NCI-H82 treated with DMSO at 0.1 percent for 48 hours (cell line): ENCODE measurements at regions not wholly inside any gene's neighbourhood (a gene's known extent, or its start where the extent isn't known, plus 50 kb on each side); places are given as distances from the start of the nearest gene placed in this dataset.
A peak's percentile ranks its signal among the peaks of the same experiment; 100 is the strongest.

Source experiments
- DNase-seq: peaks from one replicate; lab custom pipeline; 2025; ENCODE audit not compliant: unreplicated experiment; lab: John Stamatoyannopoulos, UW

DNA sequence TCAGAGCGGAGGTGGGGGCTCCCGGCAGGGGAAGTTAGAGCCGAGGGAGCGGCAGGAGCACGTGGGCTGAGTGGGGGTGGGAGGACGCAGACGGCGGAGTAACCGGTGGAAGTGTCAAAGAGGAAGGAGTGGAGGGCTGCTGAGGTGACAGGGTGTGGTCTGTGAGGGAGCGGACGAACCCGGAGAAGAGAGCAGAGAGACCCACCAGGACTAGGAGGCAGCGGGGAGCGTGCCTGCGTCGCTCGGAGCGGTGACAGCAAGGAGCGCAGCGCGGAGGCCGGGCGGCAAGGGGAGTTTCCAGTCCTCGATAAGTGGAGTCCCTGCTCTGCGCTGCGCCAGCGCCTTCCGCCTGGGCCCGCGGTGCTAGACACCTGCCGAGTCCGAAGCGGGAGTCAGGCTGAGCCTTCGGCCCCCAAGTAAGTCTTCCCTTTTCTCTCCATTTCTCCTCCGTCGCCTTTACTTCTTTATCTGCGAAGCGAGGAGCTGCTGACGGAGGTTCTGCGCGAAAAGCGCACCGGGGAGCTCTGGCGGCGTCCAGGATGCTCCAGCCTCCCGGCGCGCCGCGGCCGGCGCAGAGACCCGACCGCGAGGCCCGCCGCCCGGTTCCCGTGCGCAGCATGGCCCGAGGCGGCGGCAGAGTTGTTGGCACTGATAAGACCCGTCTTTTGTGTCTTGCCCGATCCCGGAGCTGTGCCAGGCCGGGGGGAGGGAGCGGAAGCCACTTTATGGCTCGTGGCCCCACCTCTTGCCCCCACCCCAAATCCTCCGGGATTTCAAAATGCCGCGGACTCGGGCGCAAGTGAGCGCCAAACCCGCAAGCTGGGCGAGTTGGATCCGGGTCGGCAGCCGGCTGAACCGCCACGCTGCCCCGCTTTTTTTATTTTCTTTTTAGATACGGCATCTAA is 533.0 kb upstream of the SEMA6D start:
- peak; percentile 75 for DNase-seq

DNA sequence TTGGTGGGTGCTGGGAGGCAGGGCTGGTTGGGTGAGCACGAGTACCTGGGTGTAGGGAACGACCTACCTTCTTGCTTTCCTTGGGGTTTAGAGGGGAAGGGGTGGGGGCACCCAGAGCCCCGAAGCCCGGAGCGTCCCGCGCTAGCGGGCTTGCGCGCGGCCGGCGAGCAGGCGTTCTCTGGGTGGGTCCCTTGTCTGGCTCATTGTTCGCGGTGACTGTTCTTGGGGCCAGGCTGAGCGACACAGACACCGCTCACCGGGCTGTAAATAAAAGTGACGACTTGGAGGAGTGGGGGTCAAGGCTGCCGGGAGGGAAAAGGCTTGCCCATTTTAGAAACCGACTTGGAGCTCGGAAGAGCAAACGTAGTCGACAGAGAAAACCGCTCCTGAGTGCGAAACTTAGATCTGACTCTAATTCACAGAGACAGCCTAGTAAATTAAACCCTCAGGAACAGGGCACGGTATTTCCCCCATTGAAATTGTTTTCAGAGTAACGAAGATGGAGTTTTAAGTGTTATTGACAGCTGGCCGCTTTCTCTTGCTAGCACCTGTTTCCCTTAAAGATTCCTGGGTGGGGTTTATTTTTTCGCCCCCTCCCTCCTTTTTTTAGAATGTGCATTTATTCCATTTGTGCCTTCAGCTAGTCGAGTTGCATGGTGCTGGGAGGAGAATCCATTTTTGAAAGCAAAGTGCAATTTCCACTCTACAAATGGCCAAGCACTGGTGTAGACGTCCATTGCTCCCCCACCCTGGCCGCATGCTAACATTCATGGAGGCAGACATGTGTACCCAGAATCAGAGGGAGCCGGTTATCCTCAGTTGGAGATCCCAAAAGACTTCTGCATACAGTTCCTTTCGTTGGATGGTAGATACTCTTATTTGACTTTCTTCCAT is 532.1 kb upstream of the SEMA6D start:
- DNase-seq, result peak; percentile 73

DNA sequence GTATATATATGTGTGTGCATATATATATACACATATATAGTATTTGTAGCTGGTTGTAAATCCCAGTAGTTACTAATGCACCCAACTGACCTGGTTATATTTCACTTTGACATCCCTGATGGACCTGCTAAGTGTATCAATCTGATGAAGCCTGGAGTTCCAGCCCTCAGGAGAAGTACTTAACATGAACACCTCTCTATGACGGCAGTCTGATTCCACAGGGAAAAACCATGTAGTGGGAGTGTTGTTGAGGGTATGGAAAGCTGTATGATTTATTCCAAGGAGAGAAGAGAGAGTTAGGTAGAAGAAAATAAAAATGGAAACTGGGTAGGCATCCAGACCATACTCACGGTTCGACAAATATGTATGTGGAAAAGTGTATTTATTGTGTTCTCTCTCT is 531.2 kb upstream of the SEMA6D start:
- DNase-seq, result peak; percentile 59

DNA sequence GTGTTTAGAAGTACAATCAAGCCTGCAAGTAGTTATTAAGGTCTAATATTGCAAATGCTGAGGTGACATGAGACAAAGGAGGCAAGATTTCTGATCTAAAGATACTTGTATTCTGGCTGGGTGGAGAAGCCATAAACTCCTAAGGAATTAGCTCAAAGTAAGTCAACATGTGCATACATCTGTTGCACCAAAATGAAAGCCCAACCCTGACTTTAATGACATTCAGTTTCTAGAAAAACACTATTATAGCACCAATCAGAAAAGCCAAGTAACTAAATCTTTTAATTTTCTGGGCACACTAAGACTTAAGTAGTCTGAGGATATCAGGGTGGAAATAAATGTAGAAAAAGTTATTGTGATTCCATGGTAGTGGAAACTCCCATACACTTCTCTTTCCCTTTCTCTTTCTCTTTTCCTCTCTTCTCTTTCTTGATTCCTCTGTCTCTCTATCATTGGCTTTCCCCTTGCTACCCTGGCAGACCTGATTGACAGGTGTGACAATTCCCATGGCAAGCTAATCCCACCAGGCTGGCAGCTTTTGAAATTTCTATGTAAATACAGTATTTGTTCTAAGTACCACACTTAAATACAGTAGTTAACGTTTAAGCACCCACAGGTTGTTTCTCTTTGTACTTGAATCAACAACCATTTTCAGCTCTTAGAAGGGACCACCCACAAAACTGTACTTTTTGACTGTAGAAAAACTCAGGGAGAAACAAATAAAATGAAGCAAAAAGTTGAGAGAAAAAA is 528.4 kb upstream of the SEMA6D start:
- peak; percentile 31 for DNase-seq

DNA sequence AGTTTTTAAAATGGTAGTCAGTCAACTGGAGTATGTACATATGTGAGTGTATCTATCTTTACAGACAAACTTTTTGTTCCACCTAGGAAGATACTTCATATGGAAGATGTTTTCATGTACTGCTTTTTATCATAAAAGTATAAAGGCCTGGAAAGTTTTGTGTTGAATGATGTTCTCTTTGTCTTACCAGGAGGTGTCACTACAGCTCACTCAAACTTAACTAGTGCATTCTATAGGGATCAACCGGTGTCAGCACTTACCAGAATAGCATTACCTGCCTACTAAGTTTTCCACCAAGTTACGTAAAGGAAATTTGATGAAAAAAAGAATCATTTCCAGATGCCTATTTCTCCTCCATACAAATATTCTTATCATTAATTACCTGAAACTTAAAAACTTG is 522.6 kb upstream of the SEMA6D start:
- DNase-seq, result peak; percentile 9

DNA sequence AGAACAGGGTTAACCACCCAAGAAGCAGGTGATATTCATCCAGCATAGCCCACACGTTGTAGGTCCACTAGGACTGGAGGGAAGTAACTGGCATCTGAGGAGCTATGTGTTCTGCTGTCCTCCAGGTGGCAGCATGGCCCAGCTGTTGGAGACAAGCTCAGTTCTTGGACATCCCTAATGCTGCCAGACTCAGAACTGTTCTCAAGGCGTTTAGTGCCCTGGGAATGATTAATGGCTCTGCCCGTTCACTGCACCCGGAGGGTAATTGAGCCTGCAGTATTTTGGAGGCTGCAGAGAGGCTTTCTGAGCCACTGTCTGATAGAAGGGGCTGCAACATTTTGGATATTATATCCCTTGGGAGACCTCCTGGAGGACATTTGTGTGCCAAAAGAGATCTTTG is 521.3 kb upstream of the SEMA6D start:
- peak; percentile 91 for DNase-seq

DNA sequence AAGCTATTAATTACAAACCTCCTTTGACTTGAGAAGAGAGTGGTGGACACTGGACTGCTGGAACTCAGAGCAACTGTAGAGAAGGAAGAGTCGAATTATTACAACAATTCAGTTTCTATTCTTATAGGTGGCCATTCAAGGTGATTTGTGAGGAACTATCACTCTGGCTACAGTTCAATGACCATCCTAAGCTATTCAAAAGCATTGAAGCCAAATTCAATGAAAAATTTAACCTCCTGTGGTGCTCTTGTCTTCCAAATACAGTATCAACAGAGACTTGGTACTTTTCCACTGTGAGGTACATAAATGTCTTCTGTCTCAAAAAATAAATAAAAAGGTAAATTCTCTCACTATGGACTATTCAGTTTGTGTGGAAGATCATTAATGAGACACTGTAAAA is 513.3 kb upstream of the SEMA6D start:
- no peak for DNase-seq

DNA sequence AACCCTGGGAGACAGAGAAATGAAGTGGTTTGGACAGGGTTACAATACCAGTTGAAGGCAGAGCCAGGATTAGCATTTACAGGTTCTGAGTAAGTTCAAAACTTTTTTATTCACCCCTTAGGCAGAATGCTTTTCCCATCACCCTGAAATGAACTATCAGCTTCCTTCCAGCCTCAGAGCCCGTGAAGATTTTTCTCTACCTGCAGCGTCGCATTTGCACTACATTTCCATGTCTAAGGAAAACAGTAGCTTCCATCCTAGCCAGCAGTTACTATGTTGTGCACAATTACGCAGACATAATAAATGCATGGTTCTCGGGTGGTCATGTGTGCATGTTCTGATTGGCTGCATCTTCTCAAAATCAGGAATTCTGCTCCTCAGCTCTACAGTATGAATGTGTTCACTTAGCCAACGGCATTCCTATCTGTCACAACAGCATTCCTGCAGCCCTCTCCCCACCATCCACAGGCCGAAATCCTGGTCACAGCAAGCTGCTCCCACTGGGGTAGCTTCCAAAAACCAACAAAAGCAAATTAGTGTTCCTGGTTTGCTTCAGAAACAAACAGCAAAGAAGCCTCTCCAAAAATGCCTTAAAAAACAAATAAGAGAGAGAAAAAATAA is 510.8 kb upstream of the SEMA6D start:
- no peak for DNase-seq

DNA sequence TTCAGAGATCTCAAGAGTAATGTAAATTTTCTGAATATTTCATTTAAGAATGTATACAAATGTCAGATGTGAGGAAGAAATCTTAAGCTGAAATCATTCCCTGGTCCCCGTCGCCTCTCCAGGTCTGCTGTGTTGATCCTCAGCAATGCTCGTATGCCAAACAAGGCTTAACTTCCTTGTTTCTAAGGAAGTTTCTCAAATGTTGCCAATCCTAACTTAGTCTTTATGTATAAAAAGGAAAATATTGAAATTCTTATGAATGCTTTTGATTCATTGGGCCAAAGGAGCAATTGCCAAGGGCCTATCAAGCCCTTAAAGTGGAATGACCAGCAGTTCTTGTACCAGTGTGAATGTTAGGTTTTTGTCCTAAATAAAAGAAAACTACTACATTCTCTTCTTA is 507.7 kb upstream of the SEMA6D start:
- DNase-seq, result no peak

DNA sequence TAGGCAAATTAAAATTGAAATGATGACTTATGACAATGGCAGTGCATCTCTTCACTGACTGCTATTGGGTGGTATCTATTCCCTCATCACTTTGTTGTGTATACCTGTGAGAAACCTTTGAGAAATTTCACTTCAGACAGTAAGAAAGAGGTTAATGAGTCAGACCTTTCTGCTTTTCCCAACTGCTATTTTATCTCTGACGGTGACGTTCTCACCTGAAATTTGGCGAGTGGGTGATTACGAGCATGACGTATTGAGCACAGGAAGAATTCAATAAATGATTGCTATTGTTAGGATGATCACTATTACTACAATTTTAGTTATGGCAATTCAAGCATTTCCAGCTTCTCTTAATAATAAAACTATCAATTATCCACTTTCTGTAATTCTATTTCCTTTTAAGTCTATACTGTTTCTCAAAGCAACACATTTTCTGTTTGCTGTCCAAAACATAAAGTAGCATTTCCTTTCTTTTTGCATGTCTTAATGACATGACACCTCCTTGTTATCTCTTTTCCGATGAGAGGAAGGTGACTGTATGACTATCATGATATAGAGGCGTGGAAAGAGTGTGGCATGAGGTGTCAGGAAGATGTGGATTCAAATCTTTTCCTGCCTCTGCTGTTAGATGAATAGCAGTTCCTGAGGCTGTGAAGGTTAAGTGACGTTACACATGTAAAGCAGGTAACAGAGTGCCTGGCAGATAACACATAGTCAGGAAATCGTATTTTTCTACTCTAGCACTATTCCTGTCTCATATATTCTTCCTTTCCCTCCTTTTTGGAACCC is 504.9 kb upstream of the SEMA6D start:
- DNase-seq, result no peak

DNA sequence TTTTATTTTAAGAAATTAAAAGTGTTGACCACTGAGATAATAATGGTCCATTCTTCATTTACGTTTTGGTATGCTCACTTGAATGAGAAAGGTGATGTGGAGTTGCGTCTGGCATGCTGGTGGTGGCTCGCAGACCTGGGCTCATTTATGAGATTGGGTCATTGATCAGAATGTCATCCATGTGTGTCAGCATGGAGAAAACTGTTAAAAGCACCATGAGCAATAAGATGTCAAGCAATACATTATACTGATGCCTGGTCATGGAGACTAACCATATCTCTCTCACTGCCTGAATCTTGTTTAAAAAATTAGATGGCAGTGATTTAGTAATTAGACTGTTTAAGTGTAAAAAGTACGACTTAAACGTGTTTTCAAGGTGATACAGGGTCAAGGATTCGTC is 503.4 kb upstream of the SEMA6D start:
- peak; percentile 70 for DNase-seq

DNA sequence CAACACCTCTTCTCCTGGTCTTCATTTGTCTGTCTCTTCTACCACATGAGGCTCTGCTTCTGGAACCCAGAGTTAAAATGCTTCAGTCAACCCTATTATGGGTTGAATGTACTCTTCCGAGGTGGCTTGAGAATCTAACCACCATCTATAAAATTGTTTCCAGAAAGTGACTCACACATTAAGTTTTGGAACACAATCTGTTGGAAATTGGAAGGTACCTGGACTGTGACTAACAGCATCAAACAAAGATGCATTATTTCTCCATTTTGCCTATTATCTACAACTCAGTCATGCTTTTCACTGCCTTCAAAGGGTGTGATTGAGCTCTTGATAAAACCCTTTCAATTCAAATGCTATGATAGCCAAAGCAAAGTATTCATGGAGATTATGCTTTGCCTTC is 499.0 kb upstream of the SEMA6D start:
- DNase-seq, result no peak

DNA sequence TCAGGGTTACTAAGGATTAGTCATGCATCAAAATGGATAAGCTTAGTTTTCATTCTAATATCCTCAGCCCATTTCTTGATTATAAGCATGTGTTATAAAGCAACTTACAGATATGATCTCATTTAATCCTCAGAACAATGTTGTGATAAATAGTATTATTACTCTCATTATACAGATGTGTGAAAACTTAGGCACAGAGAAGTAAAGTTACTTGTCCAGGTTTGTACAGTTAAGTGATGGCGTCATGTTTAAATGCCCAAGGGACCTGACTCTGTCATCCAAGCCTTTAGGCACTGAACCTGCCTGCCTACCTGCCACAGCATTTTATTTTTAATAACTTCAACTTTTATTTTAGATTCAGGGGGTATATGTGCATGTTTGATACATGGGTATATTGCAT is 472.9 kb upstream of the SEMA6D start:
- DNase-seq, result no peak

DNA sequence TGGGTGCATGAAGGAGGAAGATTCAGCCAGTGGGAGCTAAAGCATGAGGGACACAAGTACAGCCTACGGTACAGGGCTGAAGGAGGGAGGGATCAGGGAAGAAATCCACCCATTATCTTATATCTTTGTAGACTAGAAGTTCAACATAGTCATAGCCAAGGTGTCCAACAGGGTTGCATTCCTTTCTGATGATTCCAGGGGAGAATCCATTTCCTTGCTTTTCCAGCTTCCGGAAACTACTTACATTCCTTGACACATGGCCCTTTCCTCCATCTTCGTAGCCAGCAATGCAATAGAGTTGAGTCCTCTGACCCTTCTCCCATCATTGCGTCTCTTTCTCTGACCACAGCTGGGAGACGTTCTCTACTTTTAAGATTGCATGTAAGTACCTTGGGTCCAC is 471.0 kb upstream of the SEMA6D start:
- no peak for DNase-seq

DNA sequence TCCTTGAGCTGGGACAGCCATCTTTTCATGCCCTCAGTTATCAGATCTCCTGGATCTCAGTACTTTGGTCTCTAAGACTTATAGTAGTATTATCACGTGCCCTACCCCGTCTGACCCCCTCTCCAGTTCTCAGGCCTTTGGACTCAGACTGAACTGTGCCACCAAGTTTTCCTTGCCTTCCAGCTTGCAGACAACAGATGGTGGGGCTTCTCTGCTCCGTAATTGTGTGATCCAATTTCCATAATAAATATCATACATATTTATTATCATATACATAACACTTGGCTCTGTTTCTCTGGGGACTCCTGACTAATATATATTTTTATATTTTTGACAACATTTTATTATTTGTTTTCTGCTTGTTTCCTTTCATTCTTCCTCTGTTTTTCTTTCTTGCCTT is 458.8 kb upstream of the SEMA6D start:
- DNase-seq, result peak; percentile 11

DNA sequence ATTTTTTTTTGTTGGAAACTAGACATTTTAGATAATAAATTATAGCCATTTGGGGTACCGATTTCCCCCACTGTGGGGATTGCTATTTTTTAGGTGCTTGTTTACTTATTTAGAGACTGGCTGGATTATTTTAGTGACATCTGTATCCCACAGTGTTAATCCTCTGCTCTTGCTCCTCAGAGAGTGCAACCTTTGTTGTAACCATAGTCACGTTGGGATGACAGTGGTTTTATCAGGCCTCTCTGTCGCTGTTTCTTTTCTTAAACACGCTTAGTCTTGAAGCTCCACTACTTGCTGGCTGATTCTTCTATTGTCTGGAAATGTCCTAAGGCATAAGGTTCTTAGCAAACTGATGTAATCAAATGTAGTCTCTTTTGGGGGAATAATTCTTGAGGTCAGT is 451.6 kb upstream of the SEMA6D start:
- DNase-seq, result peak; percentile 55

DNA sequence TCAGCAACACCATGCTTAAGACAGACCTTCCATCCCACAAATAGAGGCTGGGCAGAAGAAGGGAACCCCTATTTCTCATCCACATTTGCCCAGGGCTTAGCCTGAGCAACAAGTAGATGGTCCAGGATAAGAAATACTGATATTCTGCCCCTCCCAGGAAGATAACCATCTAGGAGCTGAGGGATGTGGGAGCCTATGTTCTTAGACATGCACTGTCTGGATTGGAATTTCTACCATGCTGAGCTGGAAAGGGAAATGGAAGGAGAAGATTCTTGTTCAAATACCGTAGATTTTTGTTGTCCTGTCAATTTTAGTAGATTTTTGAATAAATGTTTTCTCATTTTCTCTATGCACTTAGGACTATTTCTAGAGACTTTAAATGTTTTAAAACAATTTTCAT is 450.7 kb upstream of the SEMA6D start:
- no peak for DNase-seq

DNA sequence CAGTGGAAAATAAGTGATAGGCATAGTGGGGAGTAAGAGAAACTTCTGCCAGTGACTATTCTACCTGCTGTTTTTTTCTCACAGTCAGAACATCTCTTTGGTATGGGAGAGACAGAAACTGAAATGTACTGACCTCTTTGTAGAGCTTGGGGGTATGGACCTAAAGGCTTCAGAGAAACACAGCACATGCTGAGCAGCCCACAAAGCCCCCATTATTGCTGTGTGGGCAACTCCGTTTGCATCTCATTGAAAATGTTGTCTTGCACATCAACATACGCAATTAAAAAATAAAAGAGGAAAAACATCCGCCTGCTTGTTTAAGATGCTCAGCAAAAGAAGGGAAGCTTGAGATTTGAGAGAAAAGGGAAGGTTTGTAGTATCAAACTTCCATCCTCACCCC is 443.4 kb upstream of the SEMA6D start:
- no peak for DNase-seq

DNA sequence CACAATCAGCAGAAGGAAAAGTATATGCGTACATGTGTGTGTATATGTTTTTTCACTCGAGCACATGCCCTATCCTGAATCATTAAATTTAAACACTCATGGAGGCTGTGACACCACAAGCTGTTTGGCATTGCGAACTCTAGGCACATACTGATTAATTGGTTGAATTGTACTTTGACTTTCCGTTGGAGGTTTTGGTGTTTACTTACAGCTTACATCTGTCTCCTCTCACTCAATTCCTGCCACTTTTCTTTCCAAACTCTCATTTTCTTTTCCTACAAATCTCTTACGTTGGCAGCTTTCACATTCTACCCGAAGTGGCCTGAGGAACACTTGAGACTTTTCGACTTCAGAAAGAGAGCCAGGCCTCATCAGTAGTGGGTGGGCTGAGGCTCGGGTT is 434.1 kb upstream of the SEMA6D start:
- DNase-seq, result no peak

DNA sequence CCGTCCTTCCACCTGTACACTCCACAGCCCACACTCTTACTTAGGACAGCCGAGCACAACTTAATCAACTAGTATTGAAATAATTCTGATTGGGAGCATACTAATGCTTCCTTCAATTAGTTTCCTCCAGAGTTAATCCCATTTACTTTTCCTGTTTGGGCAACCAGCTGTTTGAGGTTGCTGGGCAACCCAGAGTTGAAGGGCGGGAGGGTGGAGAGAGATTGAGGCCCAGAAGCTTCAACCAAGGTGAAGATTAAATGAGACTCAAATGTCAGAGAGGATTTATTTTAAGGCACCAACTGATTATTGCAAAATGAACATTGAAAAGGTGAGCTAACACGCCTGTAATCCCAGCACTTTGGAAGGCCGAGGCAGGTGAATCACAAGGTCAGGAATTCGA is 428.5 kb upstream of the SEMA6D start:
- DNase-seq, result peak; percentile 93
